AG10803 (cell line): ENCODE measurements at regions not wholly inside any gene's neighbourhood (a gene's known extent, or its start where the extent isn't known, plus 50 kb on each side); places are given as distances from the start of the nearest gene placed in this dataset.

ENCODE experiments used
- DNase-seq: peaks from one replicate; pipeline ENCODE4 v3.0.0; 2010; ENCODE audit warnings: low read depth
- H3K4me3 ChIP-seq: 2 replicates; pipeline ENCODE4 v1.5.1; 2011; ENCODE audit warnings: mild to moderate bottlenecking, low read length, control low read depth
- CTCF ChIP-seq: conservative IDR thresholded peaks from 2 replicates; pipeline ENCODE4 v1.5.1; 2011; ENCODE audit warnings: mild to moderate bottlenecking, low read length, control low read depth, inconsistent platforms

DNA sequence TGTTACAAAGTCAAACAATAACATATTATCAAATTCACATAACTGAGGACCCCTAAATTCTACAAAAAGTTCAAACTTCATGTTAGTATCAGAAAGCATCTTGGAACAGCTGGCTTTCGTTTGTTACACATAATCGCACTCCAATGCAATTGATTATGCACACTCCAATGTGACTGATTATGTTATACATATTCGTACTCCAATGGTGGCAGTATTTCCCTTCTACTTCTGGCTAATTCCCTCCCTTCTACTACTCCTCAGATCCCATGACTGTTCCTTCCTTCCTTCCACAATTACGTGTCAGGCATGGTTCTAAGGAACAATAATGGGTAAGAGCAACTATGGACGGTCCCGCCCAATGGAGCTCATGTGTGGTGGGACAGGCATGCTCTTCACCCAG is 137.1 kb upstream of the CCDC150 start:
- DNase-seq: no peak
- H3K4me3 ChIP-seq: no peak overlapping the region
- no peak for TF ChIP-seq CTCF

GRCh38 chr2:196503398-196503797 is 136.1 kb upstream of the CCDC150 start:
- no peak for DNase-seq
- no peak overlapping the region for H3K4me3 ChIP-seq
- TF ChIP-seq CTCF: no peak

GRCh38 chr2:196504788-196505187 is 134.7 kb upstream of the CCDC150 start:
- DNase-seq: no peak
- no peak overlapping the region for H3K4me3 ChIP-seq
- no peak for TF ChIP-seq CTCF

DNA sequence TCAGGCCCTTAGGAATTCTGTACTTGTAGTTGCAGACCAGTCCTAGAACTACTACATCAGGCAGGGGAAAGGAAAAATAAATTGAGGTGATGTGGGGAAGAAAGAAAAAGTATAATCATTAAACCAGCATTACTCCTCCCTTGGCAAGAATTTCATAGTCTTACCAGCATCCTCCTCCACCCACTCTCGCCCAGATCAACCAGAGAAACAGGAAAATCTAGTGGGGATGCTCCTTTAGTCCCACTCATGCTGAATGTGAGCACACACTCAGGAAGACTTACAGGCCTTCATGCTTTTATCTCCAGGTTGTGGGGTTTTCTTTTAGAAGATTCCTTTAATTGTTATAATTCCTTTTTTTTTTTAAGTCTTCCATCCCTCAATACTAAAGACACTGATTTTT is 129.3 kb upstream of the CCDC150 start:
- no peak overlapping the region for H3K4me3 ChIP-seq
- DNase-seq: no peak
- no peak for TF ChIP-seq CTCF

DNA sequence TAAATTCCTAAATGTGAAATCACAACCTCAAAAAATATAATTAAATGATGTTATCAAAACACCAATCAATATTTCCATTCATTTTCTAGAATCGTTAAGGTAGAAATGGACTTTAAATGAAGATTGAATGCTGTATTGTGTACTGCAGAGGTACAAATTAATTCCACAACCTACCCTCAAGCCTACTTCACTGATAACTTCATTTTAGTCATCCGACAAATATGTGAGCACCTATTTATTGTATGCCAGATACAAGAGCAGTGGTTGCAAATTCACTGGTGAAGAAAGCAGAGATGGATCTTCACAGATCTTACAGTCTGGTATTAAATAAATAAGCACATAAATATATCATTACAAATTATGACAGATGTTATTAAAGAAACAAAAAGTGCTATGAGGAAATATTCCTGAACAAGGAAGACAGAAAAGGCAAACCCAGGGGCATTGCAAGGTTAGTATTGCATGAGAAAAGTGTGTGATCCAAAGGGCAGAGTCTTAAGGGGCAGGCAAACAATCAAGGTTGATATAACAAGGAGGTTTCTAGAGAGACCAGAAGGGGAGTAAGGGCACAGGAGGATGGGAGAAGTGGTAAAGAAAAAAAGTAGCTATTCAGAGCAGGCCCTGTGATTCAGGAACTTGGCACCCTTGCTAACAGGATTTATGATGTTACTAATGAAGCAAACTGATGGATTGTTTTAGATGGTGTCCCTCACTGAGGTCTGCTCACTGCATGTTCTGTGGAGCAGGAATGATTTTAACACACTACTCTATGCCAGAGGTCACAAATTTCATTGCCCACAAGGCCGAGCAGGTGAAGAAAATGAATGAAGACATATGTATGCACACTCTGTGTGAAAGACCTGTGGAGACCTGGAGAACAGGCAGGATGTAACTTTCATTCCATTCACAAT is 128.0 kb upstream of the CCDC150 start:
- no peak for TF ChIP-seq CTCF
- peak; percentile 13 for DNase-seq
- no peak overlapping the region for H3K4me3 ChIP-seq

GRCh38 chr2:196513796-196514526 is 125.6 kb upstream of the CCDC150 start:
- DNase-seq: no peak
- TF ChIP-seq CTCF: no peak
- H3K4me3 ChIP-seq: no peak overlapping the region
